CD4-positive, alpha-beta T cell treated with Interleukin-4 for 4 hours (primary cell): ENCODE measurements at regions not wholly inside any gene's neighbourhood (a gene's known extent, or its start where the extent isn't known, plus 50 kb on each side); places are given as distances from the start of the nearest gene placed in this dataset.

Experiments used
- DNase-seq: peaks from one replicate; pipeline ENCODE4 v3.0.0-alpha.2; 2020

DNA sequence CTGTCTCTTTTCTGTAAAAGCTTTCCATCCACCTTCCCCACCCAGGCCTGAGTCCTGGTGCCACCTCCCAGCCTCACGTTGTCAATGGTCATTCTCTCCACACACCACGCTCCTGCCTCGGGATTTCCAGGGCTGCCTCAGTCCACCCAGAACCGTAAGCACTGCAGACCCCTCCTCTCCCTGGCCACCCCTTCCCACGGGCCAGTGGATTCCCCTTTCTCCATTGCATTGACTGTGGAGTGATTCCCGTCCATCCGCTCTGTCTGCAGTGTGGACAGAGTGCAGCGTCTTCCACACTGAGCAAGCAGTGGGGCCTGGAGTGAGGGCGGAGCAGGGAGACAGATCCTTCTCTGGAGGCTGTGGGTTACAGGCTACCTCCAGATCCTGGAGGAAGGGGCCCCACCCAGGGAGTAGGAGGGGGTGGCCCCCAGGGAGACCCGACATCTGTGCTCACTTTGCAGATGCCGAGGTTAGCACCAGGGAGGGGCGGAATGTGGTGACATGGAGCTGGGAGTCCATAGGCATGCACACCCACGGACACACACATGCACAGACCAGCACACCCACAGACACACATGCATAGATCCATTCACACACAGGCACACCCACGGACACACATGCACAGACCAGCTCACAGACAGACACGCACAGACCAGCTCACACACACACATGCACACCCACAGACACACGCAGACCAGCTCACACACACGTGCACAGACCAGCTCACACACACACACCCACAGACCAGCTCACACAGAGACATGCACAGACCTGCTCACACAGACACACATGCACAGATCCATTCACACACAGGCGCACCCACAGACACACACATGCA lies 109.6 kb upstream of the B3GAT1 start:
- DNase-seq: no peak

- DNase-seq: no peak
Observed at GRCh38 chr11:134521001-134521400, 109.0 kb upstream of the B3GAT1 start.

DNA sequence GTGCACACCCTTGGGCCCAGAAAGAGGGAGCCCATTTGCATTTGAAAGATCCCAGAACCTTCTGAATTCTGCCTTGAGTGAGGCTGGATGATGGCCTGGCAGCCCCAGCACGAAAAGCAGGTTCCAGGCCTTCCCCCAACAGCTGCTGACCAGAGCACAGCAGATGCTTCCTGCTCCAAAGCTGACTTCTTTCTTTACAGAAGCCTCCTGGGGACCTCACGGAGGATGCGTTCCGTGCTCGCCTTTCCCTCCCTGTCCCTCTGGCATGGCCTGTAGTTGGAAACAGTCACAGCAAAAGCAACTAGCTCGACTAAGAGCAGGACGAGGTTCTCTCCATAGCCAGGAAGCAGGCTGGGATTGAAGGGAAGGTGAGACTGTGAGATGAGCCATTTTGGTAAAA lies 107.7 kb upstream of the B3GAT1 start:
- DNase-seq: no peak

DNA sequence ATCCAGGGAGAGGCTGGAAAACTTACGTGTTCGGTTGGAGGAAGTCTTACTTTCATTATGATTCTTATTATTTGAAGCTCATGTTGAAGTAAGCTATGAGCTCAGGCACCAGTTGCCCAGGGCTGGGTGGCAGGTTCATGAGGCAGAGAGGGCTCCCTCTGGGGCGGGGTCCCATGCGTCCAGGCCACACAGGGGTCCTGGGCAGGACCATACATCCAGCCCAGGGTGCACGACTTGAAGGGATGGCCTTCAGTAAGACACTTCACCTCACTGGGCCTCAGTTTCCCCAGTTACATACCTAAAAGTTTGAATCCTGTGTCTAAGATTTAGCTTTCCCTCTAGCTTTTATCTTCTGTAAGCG lies 107.3 kb upstream of the B3GAT1 start:
- DNase-seq: no peak

DNA sequence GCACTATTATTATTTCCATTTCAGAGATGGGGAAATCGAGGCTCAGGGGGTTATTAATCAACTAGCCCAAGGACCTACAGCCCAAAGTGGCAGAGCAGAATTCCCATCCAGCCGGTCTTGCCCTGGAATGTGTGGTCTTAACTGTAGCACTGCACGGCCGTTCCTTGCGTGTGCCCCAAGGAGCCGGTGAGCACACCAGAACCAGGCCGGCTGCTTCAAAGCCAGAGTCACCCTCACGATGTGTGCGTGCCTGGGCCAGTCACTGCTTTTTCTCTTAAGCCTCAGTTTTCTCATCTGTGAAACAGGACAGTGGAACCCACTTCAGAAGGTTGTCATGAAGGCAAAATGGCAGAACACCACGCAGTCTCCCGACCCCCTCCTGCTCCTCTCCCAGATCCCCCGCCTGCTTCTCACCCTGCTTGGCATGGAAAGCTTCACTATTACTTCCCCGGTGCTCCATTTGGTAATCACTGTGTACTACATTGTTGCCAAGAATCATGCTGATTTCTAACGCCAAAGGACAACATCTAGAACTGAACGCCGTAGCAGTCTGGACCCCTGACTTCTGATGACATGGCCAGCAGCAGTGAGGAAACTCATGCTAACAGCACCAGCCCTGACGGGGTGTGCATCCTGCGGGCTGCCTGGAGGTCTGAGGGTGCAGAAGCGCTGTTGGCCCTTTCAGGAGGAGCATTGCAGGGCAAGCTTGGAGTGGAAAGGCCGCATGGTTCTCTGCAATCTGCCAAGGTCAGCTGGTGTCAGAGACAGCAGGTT lies 106.8 kb upstream of the B3GAT1 start:
- no peak for DNase-seq

- no peak for DNase-seq
Observed at GRCh38 chr11:134517621-134518293, 105.7 kb upstream of the B3GAT1 start.

GRCh38 chr11:134517115-134517514 lies 105.1 kb upstream of the B3GAT1 start:
- DNase-seq: no peak

GRCh38 chr11:134516529-134516928 lies 104.5 kb upstream of the B3GAT1 start:
- DNase-seq: no peak

GRCh38 chr11:134515081-134515960 lies 103.3 kb upstream of the B3GAT1 start:
- DNase-seq: no peak

DNA sequence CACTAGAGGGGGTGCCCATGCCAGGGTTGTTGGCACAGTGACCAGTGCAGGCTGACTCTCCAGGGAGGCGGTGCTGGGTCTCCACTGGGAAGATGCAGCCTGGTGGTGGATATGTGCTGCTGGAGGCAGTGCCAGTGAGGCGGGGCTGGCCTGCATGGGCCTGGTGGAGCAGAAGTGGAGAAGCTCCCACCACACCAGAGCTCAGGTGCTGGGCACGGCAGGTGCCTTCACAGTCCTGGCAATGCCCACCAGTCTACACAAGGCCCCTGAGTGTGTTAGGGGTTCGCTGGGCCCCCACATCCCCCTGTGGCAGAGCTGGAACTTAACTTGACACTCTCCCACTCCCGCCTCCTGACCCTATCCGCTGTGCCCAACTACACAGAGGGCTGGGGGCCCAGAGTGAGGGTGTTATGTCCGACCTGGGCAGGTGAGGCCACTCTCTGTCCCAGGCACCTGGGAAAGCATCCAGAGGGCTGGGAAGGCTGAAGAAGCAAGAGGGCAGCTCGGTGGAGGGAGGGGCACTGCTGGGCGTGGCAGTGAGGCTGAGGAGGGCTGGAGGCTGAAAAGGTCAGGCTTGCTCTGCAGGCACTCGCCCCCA lies 102.4 kb upstream of the B3GAT1 start:
- no peak for DNase-seq

DNA sequence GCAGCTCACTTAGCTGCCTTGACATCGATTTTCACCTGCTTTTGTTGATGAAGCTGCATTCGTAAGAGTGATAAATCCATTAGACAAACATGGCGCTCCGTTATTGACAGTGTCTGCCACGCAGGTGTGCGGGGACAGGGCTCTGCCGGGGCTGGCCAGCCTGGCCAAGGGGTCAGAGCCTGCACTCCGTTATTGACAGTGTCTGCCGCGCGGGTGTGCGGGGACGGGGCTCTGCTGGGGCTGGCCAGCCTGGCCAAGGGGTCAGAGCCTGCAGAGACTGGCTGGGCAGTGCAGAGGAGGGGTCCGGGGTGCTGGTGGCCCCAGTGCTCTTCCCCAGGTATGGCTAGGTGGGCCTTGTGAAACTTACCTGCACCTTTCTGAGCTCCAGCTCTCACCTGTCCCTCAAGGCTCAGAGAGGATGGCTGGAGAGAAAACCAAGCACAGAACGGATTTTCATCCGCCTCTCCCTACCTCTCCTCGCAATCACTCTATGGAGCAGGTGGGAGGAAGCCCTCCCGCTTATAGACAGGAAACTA lies 101.6 kb upstream of the B3GAT1 start:
- DNase-seq: no peak

DNA sequence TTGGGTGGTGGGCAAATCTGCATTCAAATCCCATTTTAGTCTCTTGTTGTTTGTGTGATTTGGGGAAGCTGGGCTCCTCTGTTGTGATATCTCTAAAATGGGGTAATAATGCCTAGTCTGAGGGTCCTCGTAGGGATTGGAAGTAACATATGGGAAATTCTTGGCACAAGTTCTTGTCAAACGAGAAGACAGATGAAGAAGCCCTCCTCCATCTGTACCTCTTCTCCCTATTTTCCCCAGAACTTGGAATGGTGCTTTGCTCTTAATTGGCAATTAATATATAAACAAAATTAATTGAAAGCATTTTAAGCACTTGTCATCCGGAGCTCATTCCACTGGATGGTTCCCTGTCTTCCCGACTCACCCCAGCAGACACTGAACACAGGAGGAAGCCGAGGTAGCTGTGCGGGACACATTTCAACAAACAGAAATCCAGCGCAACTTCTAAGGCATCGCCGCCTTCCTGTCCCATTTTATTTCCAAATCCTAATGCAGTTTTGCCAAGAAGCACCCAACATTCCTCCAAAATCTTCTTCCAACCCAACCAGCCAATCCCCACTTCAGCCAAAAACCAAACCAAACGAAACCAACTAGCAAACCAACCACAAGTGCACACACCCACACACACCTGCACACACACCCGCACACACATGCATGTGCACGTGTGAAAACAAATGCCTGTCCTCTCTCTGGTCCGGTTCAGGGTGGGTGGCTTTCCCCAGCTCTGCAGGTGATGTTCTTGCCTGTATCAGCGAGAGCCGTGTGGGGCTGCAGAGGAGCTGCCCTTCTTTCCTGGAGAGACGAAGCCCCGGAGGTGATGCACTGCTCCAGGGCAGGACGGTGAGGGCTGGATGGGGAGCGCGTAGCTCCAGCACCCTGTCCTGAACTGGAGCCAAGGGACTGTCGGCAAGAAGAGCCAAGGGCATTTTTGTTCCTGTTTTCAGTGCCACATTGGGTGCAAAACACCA lies 100.8 kb upstream of the B3GAT1 start:
- no peak for DNase-seq

DNA sequence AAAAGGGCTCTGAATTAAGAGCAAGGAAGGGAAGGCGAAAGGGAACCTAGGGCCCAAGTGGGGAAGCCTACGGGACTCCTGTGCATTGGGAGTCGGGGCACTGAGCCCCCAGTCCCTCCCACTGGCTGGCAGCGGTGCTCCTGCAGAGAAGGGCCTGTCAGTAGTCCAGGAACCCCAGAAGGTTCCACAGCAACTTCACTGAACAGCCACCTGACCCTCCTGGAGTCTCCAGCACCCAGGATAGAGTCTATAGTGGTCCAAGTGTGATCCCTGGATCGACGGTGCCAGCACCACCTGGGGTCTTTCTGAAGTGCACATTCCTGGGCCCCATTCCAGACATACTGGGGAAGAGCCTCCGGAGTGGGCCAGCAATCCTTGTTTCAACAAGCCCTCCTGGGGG lies 100.0 kb upstream of the B3GAT1 start:
- DNase-seq: no peak

GRCh38 chr11:134511255-134511654 lies 99.2 kb upstream of the B3GAT1 start:
- DNase-seq: no peak

DNA sequence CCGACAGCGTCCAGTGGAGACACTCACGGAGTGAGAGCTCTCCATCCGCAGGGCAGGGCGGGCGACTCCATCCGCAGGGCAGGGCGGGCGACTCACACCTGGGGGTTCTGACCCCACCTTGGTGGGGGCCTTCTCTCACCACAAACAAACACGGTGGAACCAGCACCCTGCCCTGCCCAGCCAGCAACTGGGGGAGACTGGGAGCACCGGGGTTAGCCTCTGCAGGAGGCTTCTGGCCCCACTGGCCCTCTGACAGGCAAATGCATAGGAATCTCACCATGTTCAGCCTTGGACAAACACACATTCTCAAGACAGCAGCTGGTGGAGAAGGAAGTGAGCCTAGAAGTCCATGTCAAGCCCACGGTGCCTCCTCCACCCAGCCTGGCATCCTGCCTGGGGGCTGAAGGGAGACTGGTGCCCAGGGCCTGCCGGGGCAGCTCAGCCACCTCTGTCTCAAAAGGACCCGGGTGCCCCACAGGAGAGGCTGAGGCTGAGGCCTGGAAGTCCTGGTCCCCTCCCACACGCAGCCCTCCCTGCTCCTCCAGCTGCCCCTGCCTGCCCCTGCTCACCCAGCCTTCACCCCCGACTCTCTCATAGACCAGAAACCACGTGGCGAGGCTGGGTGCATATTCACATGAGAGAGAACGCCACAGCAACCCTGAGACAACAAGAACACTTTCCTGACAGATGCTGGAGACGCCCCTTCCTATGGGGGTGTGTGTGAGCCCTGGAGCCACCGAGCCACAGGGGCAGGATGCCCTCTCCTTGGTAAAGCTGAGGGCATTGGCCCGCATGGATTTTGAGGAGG lies 98.4 kb upstream of the B3GAT1 start:
- DNase-seq: no peak

- DNase-seq: no peak
Observed at GRCh38 chr11:134509381-134510232, 97.6 kb upstream of the B3GAT1 start.

- no peak for DNase-seq
Observed at GRCh38 chr11:134508219-134508990, 96.4 kb upstream of the B3GAT1 start.

DNA sequence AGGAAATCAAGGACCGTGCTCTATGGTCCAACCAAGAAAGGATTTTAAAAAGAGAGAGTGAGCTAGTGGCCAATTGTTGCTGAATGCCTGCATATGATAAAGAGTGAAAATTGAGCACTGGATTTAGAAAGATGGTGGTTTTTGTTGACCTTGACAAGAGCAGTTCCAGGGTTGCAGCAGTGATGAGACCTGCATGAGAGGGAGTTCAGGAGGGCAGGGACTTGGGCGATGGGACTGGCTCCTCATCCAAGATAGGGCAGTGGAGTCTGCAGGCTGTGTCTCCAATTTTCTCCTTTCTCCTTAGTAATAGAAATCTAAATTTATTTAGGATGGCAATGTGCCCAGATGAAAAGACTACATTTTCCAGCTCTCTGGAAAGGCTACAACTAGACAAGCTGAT lies 94.0 kb upstream of the B3GAT1 start:
- no peak for DNase-seq
